ENCODE measurements at regions not wholly inside any gene's neighbourhood (a gene's known extent, or its start where the extent isn't known, plus 50 kb on each side); places are given as distances from the start of the nearest gene placed in this dataset.

- DNase-seq = no peak
Measured at GRCh38 chr6:145008715-145009114, 723.6 kb downstream of the UTRN start.

- DNase-seq = no peak
Measured at GRCh38 chr6:145009711-145010110, 724.6 kb downstream of the UTRN start.

DNA sequence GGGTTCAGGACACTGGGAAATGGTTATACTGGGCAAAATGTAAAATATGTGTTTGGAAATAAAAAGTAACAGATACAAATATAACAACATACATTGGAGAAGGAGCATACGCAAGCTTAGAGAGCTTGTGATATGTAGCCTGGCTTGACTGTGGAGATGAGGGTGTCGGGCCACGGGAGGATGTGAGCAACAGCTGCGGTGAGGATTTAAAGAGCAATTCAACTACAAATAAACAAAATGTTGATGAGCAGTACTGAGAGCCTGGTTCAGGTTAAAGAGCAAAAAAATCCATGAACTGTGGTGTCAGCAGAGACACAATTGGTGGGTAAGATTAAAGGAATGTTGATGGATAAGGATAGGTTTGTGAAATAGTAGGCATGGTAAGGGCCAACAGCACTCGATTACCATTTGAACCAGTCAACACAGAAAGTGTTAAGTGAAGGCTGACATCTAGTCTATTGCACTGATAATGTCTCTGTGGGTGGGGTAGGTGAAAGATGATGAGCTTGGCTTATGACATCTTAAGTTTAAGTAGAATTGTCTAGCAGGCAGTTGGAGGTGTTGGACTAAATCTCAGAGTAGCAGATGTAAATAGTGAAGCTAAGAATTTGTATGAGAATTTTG is 723.2 kb downstream of the EPM2A start:
- DNase-seq = no peak

DNA sequence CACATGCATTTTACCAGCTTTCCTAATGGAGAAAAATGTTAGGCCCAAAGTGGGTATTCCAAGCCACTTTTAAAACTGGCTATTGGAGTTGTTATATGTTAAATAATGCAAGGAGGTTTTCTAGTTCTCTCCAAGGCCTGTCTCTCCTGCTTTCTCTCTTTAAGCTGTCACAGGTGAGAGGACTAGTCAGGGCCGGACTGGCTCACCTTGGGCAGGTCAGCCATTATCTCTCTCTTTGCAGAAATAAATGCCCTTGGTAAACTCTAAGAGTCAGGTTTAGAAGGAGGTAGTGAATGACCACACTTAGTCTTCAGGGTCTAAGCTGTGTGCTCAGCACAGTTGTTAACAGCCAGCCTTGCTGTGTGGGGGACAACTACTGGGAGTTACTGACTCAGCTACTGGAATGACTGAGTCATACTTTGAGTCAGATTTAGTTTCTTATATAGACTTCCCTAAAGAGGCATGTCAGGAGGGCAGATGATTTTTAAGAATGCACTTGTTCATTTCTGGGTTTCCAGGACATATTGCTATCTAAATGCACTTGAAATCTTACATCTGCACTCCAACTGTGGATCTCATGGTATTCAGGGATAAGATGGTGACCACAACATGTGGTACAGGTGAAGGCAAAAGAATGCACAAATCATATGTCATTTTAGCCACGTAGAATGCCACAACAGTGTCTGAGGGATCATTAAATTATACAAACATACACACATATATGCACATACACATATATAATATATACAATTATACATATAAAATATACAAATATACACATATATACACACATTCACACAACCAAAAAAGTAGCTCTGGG is 719.4 kb downstream of the EPM2A start:
- DNase-seq = peak; percentile 82

DNA sequence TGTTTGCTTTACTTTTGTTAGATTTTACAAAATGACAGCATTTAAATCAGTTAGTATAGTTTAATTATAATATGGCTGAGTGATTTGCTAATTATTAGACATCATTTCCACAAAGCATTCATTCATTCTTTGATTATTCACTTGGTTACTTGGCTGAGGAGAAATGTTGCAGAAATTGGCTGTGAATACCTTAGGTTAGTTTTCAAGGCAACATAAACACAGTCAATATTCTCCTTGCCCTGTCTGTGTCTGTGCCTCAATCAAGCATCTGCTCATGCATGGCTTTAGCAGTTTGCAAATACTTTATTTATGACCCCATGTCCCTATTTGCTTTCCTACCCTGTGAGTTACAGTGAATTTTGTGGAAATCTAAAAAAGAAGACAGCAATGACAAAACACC is 718.3 kb downstream of the EPM2A start:
- DNase-seq = no peak

DNA sequence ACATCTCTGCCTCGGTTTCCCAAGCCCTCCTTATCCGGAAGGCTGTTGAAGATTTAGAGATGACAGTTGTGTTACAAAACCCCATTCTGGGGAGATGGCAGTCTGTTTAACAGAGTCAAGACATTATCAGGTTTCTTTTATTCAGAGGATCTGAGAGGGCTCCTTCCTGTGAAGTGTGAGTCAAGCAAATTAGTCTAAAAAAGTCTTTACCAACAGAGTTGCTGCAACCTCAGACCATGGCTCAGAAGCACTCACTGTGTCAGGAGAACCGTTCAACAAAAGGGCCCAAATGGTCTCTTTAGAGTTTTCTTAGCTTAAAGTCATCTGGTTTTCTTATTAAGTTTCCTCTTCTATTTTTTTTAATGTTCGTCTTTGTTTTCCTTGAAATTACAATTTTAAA is 717.8 kb downstream of the EPM2A start:
- no peak for DNase-seq

DNA sequence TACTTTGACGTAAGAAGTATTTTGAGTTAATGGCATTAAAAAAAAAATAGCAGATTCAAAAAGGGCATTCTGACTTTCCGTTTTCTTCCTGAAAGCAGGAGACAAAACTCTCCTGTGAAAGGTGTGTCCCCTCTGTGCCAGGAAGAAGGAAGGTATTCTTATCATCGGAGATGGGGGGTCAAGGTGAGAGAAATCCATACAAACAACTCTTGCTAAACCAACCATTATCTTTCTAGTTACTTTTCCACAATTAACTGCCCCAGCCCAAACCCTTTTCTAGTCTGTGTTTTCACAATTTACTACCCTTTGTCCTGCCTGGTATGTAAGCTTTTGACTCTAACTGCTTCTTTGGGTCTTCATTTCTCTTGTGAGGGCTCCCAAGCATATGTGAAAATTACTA is 717.3 kb downstream of the EPM2A start:
- no peak for DNase-seq

DNA sequence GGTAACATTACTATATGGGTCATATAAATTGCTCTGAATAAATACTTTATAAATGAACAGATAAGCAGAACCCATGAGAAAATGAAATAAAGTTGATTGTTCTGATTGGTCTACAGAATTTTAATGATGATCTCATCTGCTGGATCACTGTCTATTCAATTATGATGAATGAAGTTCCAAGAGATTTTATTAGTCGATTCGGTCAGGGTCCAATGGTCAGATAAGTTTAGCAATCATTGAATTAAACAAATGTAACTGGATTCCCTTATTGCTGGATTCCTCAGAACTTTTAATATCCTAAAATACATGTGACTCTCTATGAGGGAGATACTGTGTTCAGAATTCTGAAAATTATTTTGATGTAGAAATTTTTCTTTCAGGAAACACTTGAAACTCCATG is 715.2 kb downstream of the EPM2A start:
- DNase-seq = no peak

- DNase-seq = no peak
Measured at GRCh38 chr6:145020543-145020942, 714.8 kb downstream of the EPM2A start.

DNA sequence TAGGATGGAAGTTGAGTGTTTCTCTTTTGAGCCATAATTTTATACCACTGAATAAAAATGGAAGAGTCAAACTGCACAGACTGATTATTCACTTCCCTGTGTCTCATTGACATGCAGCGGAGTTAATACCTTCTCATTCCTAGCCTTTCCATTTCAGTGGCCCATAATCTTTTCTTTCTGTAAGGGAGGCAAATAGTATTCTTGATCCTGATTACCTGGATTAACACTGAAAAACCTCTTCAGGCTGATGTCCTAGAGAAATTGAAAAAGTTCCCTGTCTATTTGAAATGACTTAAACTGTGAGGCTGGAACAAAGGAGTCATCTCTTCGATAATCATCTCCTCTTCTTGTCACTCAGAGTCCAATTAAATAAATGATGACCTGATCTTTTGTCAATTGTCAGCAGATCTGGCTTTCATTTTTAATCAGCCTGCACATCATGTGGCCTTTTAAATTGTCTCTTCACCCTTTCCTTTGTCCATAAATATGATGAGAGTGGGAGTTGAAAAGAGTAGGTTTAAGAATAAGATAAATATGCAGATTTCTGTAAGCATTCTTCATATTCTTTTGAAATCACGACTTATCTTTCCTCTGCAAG is 713.0 kb downstream of the EPM2A start:
- no peak for DNase-seq

- DNase-seq = no peak
Measured at GRCh38 chr6:145023116-145023726, 712.1 kb downstream of the EPM2A start.

GRCh38 chr6:145025488-145025887 is 709.8 kb downstream of the EPM2A start:
- DNase-seq = no peak

- no peak for DNase-seq
Measured at GRCh38 chr6:145026267-145026679, 709.0 kb downstream of the EPM2A start.

DNA sequence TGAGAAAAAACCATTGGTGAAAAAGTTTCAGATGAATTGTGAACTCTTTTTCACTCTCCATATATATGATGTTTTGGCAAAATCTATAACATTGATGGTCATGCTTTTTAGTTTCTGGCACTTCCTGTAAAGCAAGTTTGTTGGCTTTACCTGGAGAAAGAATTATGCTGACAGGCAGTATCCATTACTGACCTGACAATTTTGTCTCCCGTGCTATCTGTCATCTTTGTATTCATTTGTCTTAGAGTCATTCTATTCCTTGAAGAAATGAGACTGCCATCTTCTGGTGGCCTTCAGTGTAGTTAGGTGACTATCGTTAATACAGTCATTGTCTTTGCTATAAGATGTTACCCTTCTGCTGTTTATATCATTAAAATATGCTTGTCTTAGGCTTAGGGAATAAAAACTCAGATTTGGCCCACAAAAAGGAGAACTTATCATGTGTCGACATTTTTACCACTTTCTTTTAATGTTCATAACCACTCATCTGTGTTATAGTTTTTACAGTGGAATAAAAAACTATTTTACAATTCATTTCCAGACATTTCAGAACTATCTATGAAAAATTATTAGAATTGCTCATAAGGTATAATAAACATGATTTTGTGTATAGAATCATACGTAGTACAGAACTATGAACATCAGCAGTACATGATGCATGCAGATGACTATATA is 707.0 kb downstream of the EPM2A start:
- DNase-seq = no peak

DNA sequence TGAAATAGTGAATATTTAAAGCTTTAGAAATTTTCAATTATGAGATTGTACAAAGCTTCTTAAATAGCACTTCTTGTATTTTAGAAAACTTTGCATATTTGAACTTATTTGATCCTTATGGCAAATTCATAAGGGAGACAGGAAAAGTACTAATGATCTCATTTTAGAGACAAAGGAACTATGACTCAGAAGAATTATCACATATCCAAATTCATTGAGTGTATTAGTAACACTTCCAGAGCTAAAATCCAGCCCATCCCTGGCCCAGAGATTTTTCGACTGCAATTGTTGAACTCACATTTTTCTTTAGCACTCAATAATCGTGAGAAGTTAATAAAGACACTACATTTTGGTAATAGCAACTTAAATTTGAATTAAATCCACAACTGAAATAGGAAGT is 704.3 kb downstream of the EPM2A start:
- DNase-seq = no peak

- no peak for DNase-seq
Measured at GRCh38 chr6:145031962-145032361, 703.4 kb downstream of the EPM2A start.

- no peak for DNase-seq
Measured at GRCh38 chr6:145032562-145033145, 702.7 kb downstream of the EPM2A start.

- no peak for DNase-seq
Measured at GRCh38 chr6:145034664-145035063, 700.7 kb downstream of the EPM2A start.

- no peak for DNase-seq
Measured at GRCh38 chr6:145036236-145036635, 699.1 kb downstream of the EPM2A start.

DNA sequence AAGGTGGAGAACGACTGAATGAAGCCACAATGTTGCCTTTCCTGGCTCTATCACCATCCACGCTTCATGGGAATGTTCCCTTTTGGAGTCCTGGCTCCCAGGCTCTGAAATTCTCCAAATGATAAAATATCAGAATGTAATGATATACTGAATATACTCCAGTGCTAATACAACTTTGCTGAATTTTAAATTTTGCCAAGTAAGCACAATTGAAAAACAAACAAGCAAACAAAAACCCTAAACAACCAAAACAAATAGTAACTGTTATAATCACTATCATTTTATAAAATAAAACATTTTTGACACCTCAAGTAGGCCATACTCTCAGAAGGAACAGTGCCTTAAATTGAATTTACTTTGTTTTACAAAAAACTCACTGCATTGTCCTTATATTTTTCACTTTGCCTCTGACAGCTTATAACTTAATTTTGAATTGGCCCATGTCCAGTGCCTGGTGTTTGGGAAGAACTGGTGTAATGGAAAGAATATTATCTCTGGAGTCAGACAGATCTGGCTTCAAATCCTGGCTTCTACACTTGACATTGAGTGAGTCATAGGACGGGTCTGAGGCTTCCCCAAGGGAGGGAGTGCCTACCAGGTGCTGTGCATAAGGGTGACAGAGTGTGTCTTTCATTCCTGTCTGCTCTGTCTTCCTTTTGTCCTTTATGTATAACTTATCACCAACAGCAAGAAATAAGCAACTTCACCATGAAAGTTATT is 698.3 kb downstream of the EPM2A start:
- DNase-seq = no peak

DNA sequence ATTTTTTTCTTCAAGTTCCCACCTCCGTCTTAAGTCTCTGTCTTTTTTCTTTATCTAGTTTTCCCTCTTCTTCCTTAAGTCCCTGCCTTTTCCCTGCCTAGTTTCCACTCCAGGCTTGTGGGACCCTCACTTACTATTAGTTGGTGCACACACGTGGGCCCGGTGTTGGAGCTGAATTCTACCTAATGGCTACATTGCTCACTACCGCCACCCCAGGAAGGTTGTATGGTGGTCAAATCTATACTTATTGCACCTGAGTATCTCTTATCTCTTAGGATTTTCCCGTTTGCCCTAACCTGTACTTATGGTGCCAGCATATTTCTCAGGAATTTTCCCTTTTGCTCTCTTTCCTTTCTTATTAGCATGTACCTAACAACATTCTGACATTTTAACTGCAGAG is 692.8 kb downstream of the EPM2A start:
- no peak for DNase-seq

DNA sequence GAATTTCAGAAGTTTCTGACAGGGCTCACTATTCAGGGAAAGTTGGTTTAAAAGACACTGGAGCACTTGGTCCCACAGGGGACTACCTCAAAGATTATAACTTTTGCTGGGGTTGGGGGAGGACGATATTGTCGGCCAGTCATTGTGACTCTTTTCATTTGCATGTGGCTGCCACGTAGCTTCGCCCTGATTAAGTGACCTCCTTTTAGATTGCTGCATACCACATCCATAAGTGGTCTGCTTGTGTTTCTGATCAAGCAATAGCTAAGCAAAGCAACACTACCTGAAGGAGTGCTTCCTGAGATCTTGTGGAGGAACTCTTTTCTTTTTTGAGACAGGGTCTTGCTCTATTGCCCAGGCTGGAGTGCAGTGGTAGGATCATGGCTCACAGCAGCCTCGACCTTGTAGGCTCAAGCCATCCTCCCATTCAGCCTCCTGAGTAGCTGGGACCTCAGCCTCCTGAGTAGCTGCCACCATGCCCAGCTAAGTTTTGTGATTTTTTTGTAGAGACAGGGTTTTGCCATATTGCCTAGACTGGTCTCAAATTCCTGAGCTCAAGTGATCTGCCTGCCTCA is 691.3 kb downstream of the EPM2A start:
- DNase-seq = no peak

Measured in islet precursor cell (in vitro differentiated cells).